HEK293 (cell line): ENCODE measurements at regions not wholly inside any gene's neighbourhood (a gene's known extent, or its start where the extent isn't known, plus 50 kb on each side); places are given as distances from the start of the nearest gene placed in this dataset.
A peak's percentile ranks its signal among the peaks of the same experiment; 100 is the strongest.

ENCODE experiments used
- CTCF ChIA-PET: fragments of 350-600 bp; formaldehyde crosslinking; extraction: SDS; loops from one replicate; lab custom pipeline; 2021; ENCODE audit warnings: antibody characterized with exemption; lab: Yijun Ruan, JAX
- POLR2A ChIA-PET: fragments of 300-600 bp; formaldehyde crosslinking; extraction: SDS; loops from one replicate; lab custom pipeline; 2020; ENCODE audit warnings: antibody characterized with exemption, inconsistent platforms; lab: Yijun Ruan, JAX
- H3K27ac ChIP-seq: fragments of 200-500 bp; sonication (Bioruptor generic); 2 replicates; pipeline ENCODE4 v1.5.1; 2014; ENCODE audit warnings: low read depth, low read length, control low read depth, inconsistent platforms; ENCODE audit errors: extremely low read depth
- H3K36me3 ChIP-seq, 2 experiments: fragments of 200-500 bp in 1 of 2; sonication (Bioruptor generic) in 1 of 2; 1 replicate in 1 of 2; 2 replicates in 1 of 2; pipeline ENCODE4 v1.5.1; 2014 to 2017; ENCODE audit warnings: inconsistent platforms in 2 of 2, low read length in 2 of 2; ENCODE audit not compliant: control insufficient read depth in 2 of 2, insufficient read depth in 1 of 2
- H3K4me1 ChIP-seq: fragments of 200-500 bp; sonication (Bioruptor generic); 2 replicates; pipeline ENCODE4 v1.5.1; 2014; ENCODE audit warnings: mild to moderate bottlenecking, low read length, inconsistent platforms; ENCODE audit not compliant: control insufficient read depth, insufficient read depth
- H3K4me3 ChIP-seq: 2 replicates; pipeline ENCODE4 v1.5.1; 2011; ENCODE audit warnings: low read depth, mild to moderate bottlenecking, control low read depth, low read length, moderate library complexity
- H3K9me3 ChIP-seq: fragments of 200-500 bp; sonication (Bioruptor generic); 2 replicates; pipeline ENCODE4 v1.5.1; 2014; ENCODE audit warnings: low read depth, low read length, inconsistent platforms; ENCODE audit not compliant: control insufficient read depth, insufficient read depth
- GLIS2 ChIP-seq: fragments of 450-650 bp; formaldehyde crosslinking; IDR thresholded peaks from 2 replicates; pipeline ENCODE4 v1.5.1; 2016; ENCODE audit warnings: missing biosample characterization, missing genetic modification characterization
- HOXD13 ChIP-seq: sonication (generic); formaldehyde crosslinking; IDR thresholded peaks from 2 replicates; pipeline ENCODE4 v1.8.0; 2022; ENCODE audit warnings: missing genetic modification reagents, borderline replicate concordance
- IKZF3 ChIP-seq: fragments of 450-650 bp; IDR thresholded peaks from 2 replicates; pipeline ENCODE4 v1.5.0; 2018; ENCODE audit warnings: missing biosample characterization, mild to moderate bottlenecking, missing genetic modification characterization, moderate library complexity
- KLF1 ChIP-seq: fragments of 450-650 bp; formaldehyde crosslinking; IDR thresholded peaks from 2 replicates; pipeline ENCODE4 v1.5.1; 2016; ENCODE audit warnings: missing biosample characterization, missing genetic modification characterization
- ZFP69B ChIP-seq: fragments of 450-650 bp; formaldehyde crosslinking; IDR thresholded peaks from 2 replicates; pipeline ENCODE4 v1.5.1; 2016; ENCODE audit warnings: missing biosample characterization, missing genetic modification characterization
- ZNF266 ChIP-seq: fragments of 450-650 bp; formaldehyde crosslinking; IDR thresholded peaks from 2 replicates; pipeline ENCODE4 v1.5.1; 2016; ENCODE audit warnings: missing biosample characterization, missing genetic modification characterization, low read depth
- ZNF350 ChIP-seq: fragments of 450-650 bp; formaldehyde crosslinking; IDR thresholded peaks from 2 replicates; pipeline ENCODE4 v1.5.0; 2017; ENCODE audit warnings: missing biosample characterization, mild to moderate bottlenecking, missing genetic modification characterization
- ZNF366 ChIP-seq: fragments of 450-650 bp; formaldehyde crosslinking; conservative IDR thresholded peaks from 2 replicates; pipeline ENCODE4 v1.5.1; 2016; ENCODE audit warnings: missing biosample characterization, missing genetic modification characterization
- ZNF501 ChIP-seq: fragments of 450-650 bp; formaldehyde crosslinking; IDR thresholded peaks from 2 replicates; pipeline ENCODE4 v1.5.1; 2016; ENCODE audit warnings: missing biosample characterization, missing genetic modification characterization
- ZNF596 ChIP-seq: fragments of 450-650 bp; IDR thresholded peaks from 2 replicates; pipeline ENCODE4 v1.5.0; 2018; ENCODE audit warnings: missing biosample characterization, mild to moderate bottlenecking, missing genetic modification characterization, moderate library complexity
- ZNF777 ChIP-seq: fragments of 450-650 bp; formaldehyde crosslinking; IDR thresholded peaks from 2 replicates; pipeline ENCODE4 v1.5.1; 2017; ENCODE audit warnings: missing biosample characterization, missing genetic modification characterization, borderline replicate concordance
- ZNF785 ChIP-seq: fragments of 450-650 bp; formaldehyde crosslinking; IDR thresholded peaks from 2 replicates; pipeline ENCODE4 v1.5.1; 2016; ENCODE audit warnings: missing biosample characterization, missing genetic modification characterization
- TF ChIP-seq, protein P1 (sequence below): fragments of 450-650 bp; formaldehyde crosslinking; IDR thresholded peaks from 2 replicates; pipeline ENCODE4 v1.5.1; 2016; ENCODE audit warnings: missing biosample characterization, missing genetic modification characterization
- TF ChIP-seq, protein P2 (sequence below): fragments of 450-650 bp; formaldehyde crosslinking; IDR thresholded peaks from 2 replicates; pipeline ENCODE4 v1.5.1; 2016; ENCODE audit warnings: missing biosample characterization, missing genetic modification characterization
- TF ChIP-seq, protein P3 (sequence below): fragments of 450-650 bp; formaldehyde crosslinking; IDR thresholded peaks from 2 replicates; pipeline ENCODE4 v1.5.1; 2016; ENCODE audit warnings: missing biosample characterization, missing genetic modification characterization
- TF ChIP-seq, protein P4 (sequence below): fragments of 450-650 bp; formaldehyde crosslinking; IDR thresholded peaks from 2 replicates; pipeline ENCODE4 v1.5.1; 2016; ENCODE audit warnings: missing biosample characterization, missing genetic modification characterization
- TF ChIP-seq, protein P5 (sequence below): fragments of 450-650 bp; formaldehyde crosslinking; IDR thresholded peaks from 2 replicates; pipeline ENCODE4 v1.5.1; 2017; ENCODE audit warnings: missing biosample characterization, missing genetic modification characterization

DNA sequence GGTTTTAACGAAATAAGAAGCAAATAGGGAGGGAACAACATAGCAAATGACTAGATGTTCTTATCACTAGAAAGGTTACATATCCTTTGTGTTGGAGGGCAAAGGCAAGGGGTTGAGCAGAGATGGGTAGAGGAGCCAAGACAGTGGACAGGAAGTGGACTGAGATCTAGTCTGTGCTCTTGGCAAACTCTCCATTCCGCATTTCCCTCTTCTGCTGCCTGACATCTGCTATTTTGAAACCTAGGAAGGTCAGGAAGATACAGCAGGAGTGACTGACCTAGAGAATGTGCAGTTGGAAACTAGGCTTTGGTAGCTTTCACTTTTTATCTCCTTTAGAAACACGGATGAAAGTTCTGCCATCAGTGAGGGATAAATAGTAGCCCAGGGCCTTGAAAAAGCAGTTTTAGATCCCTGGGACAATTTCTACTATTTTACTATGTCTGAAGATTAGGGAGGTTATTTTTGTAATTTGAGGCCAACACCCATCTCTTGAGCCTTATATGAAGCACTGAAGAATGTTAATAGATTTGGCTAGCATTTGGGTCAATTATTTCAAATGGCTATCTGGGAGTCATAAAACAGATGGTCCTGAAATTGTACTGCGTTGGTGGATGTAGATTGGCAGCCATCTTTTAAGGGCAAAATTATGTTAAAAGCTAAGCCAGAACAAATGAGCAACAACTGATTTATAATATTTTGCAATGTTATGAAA, 410.3 kb downstream of the PCNX1 start:
- ChIA-PET POLR2A (no interaction called here), CTCF (no interaction called here)
- no peak overlapping the region for H3K27ac ChIP-seq

DNA sequence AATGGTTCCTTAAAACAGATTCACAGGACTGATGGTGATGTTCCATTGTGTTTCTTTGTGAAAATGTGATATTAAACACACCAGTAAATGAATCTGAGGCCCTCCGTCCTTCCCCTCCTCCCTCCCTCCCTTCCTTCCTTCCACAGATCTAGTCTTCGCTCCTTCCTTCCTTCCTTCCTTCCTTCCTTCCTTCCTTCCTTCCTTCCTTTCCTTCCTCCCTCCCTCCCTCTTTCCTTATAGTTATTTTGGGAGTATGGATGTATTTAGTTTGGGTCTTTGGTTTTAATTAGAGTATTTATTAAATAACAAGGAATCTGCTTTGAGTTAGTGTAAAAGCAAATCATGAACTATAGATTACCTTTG, 410.8 kb downstream of the PCNX1 start:
- Histone ChIP-seq H3K36me3 (no peaks in the 10 kb centered on the region), H3K4me1 (0 out of 2 replicates have a peak, but pooled peaks cover 6% of the 10 kb centered on the region), H3K27ac (no peak overlapping the region), H3K4me3 (no peak overlapping the region), H3K9me3 (no peaks in the 10 kb centered on the region)
- TF ChIP-seq ZNF366 (tag by site-specific recombination) (peak; percentile 72), ZNF350 (no peak)
- ChIA-PET CTCF (interaction anchor here (0.5 kb wide), 1 partner anchor 109 kb away, joined by 3 read pairs; no protein-coding TSS in a partner anchor), POLR2A (no interaction called here)

More for the DNA sequence above, 410.3 kb downstream of the PCNX1 start:
- TF ChIP-seq ZNF777, result no peak
- Histone ChIP-seq H3K4me1 (0 out of 2 replicates have a peak, but pooled peaks cover 3% of the 10 kb centered on the region), H3K9me3 (no peaks in the 10 kb centered on the region), H3K4me3 (no peak overlapping the region), H3K36me3 (no peaks in the 10 kb centered on the region)

DNA sequence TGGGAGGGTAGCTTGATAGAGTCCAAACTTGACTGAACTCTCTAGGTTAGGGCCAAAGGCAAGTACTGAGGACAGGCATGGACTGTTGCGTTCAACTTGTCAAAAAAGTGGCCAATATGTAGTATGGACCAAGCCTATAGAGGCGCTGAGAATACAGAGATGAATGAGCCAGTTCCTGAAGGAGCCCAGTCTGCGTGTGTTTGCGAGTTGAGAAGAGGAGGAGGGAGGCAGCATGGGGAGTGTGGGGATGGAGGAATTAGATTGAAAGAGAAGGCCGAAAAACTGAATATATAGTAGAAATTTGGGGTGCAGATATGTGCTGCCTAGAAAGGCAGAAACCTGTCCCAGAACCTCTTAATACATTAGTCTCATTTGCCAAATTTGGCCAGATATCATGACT, 412.4 kb downstream of the PCNX1 start:
- peaks cover 9% of the 10 kb centered on the region; the same call in 1 of the 2 replicates for H3K4me1 ChIP-seq
- no peaks in the 10 kb centered on the region for H3K36me3 ChIP-seq
- ChIA-PET POLR2A (interaction anchor here (0.6 kb wide), 1 partner anchor 69 kb away, joined by 3 read pairs; no protein-coding TSS in a partner anchor), CTCF (no interaction called here)
- TF ChIP-seq, protein P1, sequence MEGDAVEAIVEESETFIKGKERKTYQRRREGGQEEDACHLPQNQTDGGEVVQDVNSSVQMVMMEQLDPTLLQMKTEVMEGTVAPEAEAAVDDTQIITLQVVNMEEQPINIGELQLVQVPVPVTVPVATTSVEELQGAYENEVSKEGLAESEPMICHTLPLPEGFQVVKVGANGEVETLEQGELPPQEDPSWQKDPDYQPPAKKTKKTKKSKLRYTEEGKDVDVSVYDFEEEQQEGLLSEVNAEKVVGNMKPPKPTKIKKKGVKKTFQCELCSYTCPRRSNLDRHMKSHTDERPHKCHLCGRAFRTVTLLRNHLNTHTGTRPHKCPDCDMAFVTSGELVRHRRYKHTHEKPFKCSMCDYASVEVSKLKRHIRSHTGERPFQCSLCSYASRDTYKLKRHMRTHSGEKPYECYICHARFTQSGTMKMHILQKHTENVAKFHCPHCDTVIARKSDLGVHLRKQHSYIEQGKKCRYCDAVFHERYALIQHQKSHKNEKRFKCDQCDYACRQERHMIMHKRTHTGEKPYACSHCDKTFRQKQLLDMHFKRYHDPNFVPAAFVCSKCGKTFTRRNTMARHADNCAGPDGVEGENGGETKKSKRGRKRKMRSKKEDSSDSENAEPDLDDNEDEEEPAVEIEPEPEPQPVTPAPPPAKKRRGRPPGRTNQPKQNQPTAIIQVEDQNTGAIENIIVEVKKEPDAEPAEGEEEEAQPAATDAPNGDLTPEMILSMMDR (tag by site-specific recombination), result 0 out of 2 replicates have a peak, but pooled peaks have one; percentile 7
- TF ChIP-seq, protein P2, sequence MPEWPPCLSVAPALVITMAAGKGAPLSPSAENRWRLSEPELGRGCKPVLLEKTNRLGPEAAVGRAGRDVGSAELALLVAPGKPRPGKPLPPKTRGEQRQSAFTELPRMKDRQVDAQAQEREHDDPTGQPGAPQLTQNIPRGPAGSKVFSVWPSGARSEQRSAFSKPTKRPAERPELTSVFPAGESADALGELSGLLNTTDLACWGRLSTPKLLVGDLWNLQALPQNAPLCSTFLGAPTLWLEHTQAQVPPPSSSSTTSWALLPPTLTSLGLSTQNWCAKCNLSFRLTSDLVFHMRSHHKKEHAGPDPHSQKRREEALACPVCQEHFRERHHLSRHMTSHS, result no peak
- peak; percentile 19; the same call in 1 of the 2 replicates for TF ChIP-seq ZNF266 (tag by site-specific recombination)
- H3K27ac ChIP-seq, result no peak overlapping the region
- H3K4me3 ChIP-seq, result peak overlapping the region; percentile 49
- H3K9me3 ChIP-seq, result no peaks in the 10 kb centered on the region

DNA sequence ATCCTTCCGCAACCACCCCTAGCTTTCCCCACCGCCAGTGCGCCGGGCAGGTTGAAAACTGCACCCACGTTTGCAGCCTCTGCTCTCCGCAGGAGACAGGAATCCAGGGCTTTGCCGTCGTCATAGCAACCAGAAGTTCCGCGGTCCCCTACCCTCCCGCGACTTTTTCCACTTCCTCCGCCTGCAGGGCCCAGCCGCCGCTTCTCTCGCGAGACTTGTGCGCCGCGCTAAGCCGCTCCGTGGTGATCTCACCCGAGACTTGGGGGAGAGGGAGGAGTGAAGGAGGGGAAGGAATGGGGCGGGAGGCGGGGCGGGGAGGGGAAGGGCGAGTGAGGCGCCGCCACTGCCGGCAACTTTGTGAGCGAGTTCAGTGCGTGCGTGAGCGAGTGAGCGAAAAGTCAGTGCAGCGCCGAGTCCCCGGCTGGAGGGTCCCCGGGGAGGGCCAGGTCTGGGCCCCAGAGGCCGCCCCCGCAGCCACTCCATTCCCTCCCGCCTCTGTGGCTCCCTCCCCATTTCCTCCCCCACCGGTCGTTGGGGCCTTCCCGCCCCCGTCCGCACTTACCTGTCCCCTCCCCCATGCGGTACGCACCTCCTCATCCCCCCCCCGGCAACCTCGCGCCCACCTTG, 413.0 kb downstream of the PCNX1 start, which contains the start of gene SIPA1L1:
Gene SIPA1L1, plus strand, starts transcription at position 370 of the 627 bp plus-strand sequence.
- H3K27ac ChIP-seq, result peak within 1 kb of the TSS; percentile 95
- ChIA-PET CTCF (interaction anchor here (0.7 kb wide), 1 partner anchor 421 kb away, joined by 3 read pairs; no protein-coding TSS in a partner anchor), POLR2A (interaction anchor here (0.6 to 2.6 kb wide), 3 partner anchors 35 to 94 kb away, joined by 3 to 9 read pairs (median 3); no protein-coding TSS in a partner anchor)
- H3K9me3 ChIP-seq, result no peaks in the 10 kb centered on the region
- peaks cover 13% of the 10 kb centered on the region for H3K4me1 ChIP-seq
- H3K4me3 ChIP-seq, result peak within 1 kb of the TSS; percentile 89
- no peaks in the 10 kb centered on the region for H3K36me3 ChIP-seq
- TF ChIP-seq HOXD13 (CRISPR knock-in tag), result no peak
- no peak for TF ChIP-seq IKZF3
- TF ChIP-seq ZNF501 (tag by site-specific recombination), result 0 out of 2 replicates have a peak, but pooled peaks have one; percentile 48
- no peak for TF ChIP-seq ZNF785
- peak; percentile 57; the same call in 1 of the 2 replicates for TF ChIP-seq KLF1
- TF ChIP-seq, protein P3, sequence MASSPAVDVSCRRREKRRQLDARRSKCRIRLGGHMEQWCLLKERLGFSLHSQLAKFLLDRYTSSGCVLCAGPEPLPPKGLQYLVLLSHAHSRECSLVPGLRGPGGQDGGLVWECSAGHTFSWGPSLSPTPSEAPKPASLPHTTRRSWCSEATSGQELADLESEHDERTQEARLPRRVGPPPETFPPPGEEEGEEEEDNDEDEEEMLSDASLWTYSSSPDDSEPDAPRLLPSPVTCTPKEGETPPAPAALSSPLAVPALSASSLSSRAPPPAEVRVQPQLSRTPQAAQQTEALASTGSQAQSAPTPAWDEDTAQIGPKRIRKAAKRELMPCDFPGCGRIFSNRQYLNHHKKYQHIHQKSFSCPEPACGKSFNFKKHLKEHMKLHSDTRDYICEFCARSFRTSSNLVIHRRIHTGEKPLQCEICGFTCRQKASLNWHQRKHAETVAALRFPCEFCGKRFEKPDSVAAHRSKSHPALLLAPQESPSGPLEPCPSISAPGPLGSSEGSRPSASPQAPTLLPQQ (tag by site-specific recombination), result peak; percentile 71
- TF ChIP-seq ZNF266 (tag by site-specific recombination), result no peak
- TF ChIP-seq ZNF596 (tag by site-specific recombination), result peak; percentile 94
- TF ChIP-seq, protein P4, sequence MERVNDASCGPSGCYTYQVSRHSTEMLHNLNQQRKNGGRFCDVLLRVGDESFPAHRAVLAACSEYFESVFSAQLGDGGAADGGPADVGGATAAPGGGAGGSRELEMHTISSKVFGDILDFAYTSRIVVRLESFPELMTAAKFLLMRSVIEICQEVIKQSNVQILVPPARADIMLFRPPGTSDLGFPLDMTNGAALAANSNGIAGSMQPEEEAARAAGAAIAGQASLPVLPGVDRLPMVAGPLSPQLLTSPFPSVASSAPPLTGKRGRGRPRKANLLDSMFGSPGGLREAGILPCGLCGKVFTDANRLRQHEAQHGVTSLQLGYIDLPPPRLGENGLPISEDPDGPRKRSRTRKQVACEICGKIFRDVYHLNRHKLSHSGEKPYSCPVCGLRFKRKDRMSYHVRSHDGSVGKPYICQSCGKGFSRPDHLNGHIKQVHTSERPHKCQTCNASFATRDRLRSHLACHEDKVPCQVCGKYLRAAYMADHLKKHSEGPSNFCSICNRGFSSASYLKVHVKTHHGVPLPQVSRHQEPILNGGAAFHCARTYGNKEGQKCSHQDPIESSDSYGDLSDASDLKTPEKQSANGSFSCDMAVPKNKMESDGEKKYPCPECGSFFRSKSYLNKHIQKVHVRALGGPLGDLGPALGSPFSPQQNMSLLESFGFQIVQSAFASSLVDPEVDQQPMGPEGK (tag by site-specific recombination), result peak; percentile 93
- peak; percentile 82; the same call in 1 of the 2 replicates for TF ChIP-seq GLIS2
- peak; percentile 64; the same call in 1 of the 2 replicates for TF ChIP-seq ZFP69B
- TF ChIP-seq, protein P5, sequence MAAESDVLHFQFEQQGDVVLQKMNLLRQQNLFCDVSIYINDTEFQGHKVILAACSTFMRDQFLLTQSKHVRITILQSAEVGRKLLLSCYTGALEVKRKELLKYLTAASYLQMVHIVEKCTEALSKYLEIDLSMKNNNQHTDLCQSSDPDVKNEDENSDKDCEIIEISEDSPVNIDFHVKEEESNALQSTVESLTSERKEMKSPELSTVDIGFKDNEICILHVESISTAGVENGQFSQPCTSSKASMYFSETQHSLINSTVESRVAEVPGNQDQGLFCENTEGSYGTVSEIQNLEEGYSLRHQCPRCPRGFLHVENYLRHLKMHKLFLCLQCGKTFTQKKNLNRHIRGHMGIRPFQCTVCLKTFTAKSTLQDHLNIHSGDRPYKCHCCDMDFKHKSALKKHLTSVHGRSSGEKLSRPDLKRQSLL, result no peak
